CD4-positive, alpha-beta T cell (primary cell): ENCODE measurements at regions not wholly inside any gene's neighbourhood (a gene's known extent, or its start where the extent isn't known, plus 50 kb on each side); places are given as distances from the start of the nearest gene placed in this dataset.

ENCODE experiments used
- ATAC-seq: fragments of 200-7000 bp; cut with Tn5 transposase; one replicate; pipeline ENCODE4 v1.10.0; 2022; ENCODE audit warnings: mild to moderate bottlenecking; ENCODE audit not compliant: poor library complexity
- CTCF ChIA-PET: fragments of 350-600 bp; sonication (Branson Sonifier 250); formaldehyde crosslinking; loops from one replicate; lab custom pipeline; 2021; ENCODE audit warnings: antibody characterized with exemption, inconsistent platforms; lab: Charles Lee
- POLR2A ChIA-PET: fragments of 350-600 bp; sonication (Branson Sonifier 250); formaldehyde crosslinking; loops from one replicate; lab custom pipeline; 2021; ENCODE audit warnings: antibody characterized with exemption, inconsistent platforms; lab: Charles Lee
- DNase-seq, 14 experiments: peaks; one replicate each; pipeline ENCODE4 v3.0.0-alpha.2; 2013 to 2020; ENCODE audit warnings: mixed read lengths in 2 of 14
- H3K27ac ChIP-seq, 2 donors: one replicate each; pipeline versions ENCODE4 v1.5.1 to v1.7.0; 2013; ENCODE audit warnings: low read length in 2 of 2, low read depth in 1 of 2, mild to moderate bottlenecking in 1 of 2
- H3K27me3 ChIP-seq, 2 experiments: 1 replicate in 1 of 2; 2 replicates in 1 of 2; pipeline versions ENCODE4 v1.6.1 to v1.7.0; 2013; ENCODE audit warnings: low read length in 2 of 2, control low read depth in 1 of 2, mild to moderate bottlenecking in 1 of 2, moderate library complexity in 1 of 2; ENCODE audit not compliant: insufficient read depth in 2 of 2, control insufficient read depth in 1 of 2
- H3K36me3 ChIP-seq: one replicate; pipeline ENCODE4 v1.6.1; 2013; ENCODE audit warnings: low read length, control low read depth; ENCODE audit not compliant: insufficient read depth
- H3K4me1 ChIP-seq: one replicate; pipeline ENCODE4 v1.6.1; 2013; ENCODE audit warnings: low read length, control low read depth; ENCODE audit not compliant: insufficient read depth
- H3K4me3 ChIP-seq: one replicate; pipeline ENCODE4 v1.5.1; 2013; ENCODE audit warnings: mild to moderate bottlenecking, low read length, moderate library complexity
- H3K9me3 ChIP-seq, 2 experiments: 1 replicate in 1 of 2; 2 replicates in 1 of 2; pipeline versions ENCODE4 v1.6.1 to v1.7.0; 2013; ENCODE audit warnings: low read length in 2 of 2, mild to moderate bottlenecking in 2 of 2, control low read depth in 1 of 2, moderate library complexity in 1 of 2; ENCODE audit not compliant: control insufficient read depth in 1 of 2, insufficient read depth in 1 of 2
- H3K27ac Mint-ChIP-seq: one replicate; pipeline ENCODE4 v1.8.0; 2020; ENCODE audit warnings: mixed read lengths
- H3K27me3 Mint-ChIP-seq: one replicate; pipeline ENCODE4 v1.8.0; 2021; ENCODE audit warnings: mixed read lengths
- H3K36me3 Mint-ChIP-seq: one replicate; pipeline ENCODE4 v1.8.0; 2021; ENCODE audit warnings: low read depth, mixed read lengths
- H3K4me1 Mint-ChIP-seq: one replicate; pipeline ENCODE4 v1.8.0; 2021; ENCODE audit warnings: low read depth, mixed read lengths
- H3K4me3 Mint-ChIP-seq: one replicate; pipeline ENCODE4 v1.8.0; 2020; ENCODE audit warnings: mild to moderate bottlenecking, mixed read lengths
- H3K9me3 Mint-ChIP-seq: one replicate; pipeline ENCODE4 v1.8.0; 2020; ENCODE audit warnings: mixed read lengths
- intact Hi-C, 2 experiments: fragments of 100-400 bp; cut with DNase I in 1 of 2; cut with micrococcal nuclease in 1 of 2; formaldehyde crosslinking; loops; one replicate each; pipeline versions ENCODE4 v1.15.1 to v1.9.0; 2023 to 2025; cut with DNase I, micrococcal nuclease
- TF ChIP-seq, protein P1 (sequence below): fragments of 200-600 bp; IDR thresholded peaks from one replicate; pipeline ENCODE4 v1.8.0; 2022; ENCODE audit warnings: antibody characterized with exemption, mild to moderate bottlenecking

DNA sequence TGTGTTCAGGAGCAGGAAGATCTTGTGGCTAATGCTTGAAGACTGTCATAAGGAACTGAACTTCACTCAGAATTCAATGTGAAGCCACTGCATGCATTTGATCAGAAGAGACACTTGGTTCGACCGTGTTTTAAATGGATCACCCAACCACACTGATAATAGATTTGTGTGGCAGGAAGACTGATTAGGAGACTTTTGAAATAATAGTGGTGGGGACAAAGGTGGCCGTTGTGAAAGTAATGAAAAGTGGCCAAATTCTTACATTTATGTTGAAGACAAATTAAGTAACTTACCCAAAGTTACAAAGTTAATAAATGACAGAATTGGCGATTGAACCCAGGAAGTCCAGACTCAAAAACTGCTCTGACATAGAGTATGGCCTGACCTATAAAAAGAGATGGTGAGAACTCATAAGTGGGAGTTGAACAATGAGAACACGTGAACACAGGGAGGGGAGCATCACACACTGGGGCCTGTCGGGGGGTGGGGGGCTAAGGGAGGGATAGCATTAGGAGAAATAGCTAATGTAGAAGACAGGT is 286.9 kb upstream of the DNAJC19 start:
- ATAC-seq (no peak), DNase-seq (no peak)
- Histone ChIP-seq H3K27me3 (no peaks in the 10 kb centered on the region), H3K36me3 (no peaks in the 10 kb centered on the region), H3K4me1 (no peaks in the 10 kb centered on the region), H3K9me3 (no peaks in the 10 kb centered on the region), H3K4me3 (no peak overlapping the region), H3K27ac (no peak overlapping the region)
- TF ChIP-seq, protein P1, sequence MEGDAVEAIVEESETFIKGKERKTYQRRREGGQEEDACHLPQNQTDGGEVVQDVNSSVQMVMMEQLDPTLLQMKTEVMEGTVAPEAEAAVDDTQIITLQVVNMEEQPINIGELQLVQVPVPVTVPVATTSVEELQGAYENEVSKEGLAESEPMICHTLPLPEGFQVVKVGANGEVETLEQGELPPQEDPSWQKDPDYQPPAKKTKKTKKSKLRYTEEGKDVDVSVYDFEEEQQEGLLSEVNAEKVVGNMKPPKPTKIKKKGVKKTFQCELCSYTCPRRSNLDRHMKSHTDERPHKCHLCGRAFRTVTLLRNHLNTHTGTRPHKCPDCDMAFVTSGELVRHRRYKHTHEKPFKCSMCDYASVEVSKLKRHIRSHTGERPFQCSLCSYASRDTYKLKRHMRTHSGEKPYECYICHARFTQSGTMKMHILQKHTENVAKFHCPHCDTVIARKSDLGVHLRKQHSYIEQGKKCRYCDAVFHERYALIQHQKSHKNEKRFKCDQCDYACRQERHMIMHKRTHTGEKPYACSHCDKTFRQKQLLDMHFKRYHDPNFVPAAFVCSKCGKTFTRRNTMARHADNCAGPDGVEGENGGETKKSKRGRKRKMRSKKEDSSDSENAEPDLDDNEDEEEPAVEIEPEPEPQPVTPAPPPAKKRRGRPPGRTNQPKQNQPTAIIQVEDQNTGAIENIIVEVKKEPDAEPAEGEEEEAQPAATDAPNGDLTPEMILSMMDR: no peak
- Mint-ChIP-seq H3K9me3 (no peaks in the 10 kb centered on the region), H3K27ac (no peak overlapping the region), H3K36me3 (no peaks in the 10 kb centered on the region), H3K4me1 (no peaks in the 10 kb centered on the region), H3K4me3 (no peak overlapping the region), H3K27me3 (peaks cover 14% of the 10 kb centered on the region)
- CTCF ChIA-PET: no interaction called here
- intact Hi-C loops: loop anchor here (5.0 to 10.0 kb wide), 2 partner anchors 1349 to 1352 kb away; no protein-coding TSS in a partner anchor
- POLR2A ChIA-PET: no interaction called here

DNA sequence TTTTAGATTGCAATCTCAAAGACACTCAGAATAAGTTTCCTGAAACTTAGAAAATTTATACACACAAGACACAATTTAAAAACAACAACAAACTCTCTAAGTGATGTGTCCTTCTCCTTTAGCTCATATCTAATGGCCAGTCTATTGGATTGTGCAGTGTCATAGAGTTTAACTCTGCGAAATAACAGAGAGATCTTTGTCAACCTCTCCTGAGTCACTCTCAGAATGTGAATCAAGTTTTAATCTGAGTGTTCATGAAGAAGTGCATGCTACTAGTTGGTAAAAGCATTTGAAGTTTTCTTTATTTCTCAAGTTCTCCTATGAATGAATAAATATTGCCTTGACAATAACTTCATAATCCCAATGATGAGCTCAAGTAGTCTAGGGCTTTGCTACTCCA is 284.5 kb upstream of the DNAJC19 start:
- Mint-ChIP-seq H3K4me1 (no peaks in the 10 kb centered on the region), H3K9me3 (no peaks in the 10 kb centered on the region)
- intact Hi-C loops: loop anchor here in 1 of 2 experiments (10.0 kb wide), 1 partner anchor 1349 kb away; no protein-coding TSS in a partner anchor

DNA sequence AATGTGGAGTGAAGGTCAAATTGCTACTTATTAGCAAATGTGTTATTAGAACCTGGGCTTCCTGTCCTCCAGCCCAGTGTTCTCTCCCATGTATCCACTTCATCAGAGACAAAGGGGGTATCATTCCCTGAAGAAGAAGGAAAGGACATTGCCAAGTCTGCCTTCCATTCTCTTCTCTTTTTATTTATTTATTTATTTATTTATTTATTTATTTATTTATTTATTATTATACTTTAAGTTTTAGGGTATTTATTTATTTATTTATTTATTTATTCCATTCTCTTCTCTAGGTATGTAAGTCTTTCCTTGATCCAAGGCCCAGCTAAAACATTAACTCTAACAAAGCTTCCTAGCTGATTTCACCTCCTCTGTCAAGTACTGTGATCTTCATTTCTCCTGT is 277.8 kb upstream of the DNAJC19 start:
- Histone ChIP-seq H3K4me1 (no peaks in the 10 kb centered on the region), H3K27me3 (no peaks in the 10 kb centered on the region), H3K27ac (no peak overlapping the region), H3K36me3 (no peaks in the 10 kb centered on the region), H3K4me3 (no peak overlapping the region), H3K9me3 (no peaks in the 10 kb centered on the region)
- no peak for DNase-seq
- POLR2A ChIA-PET: no interaction called here
- Mint-ChIP-seq H3K36me3 (no peaks in the 10 kb centered on the region), H3K27me3 (peaks cover 4% of the 10 kb centered on the region), H3K9me3 (no peaks in the 10 kb centered on the region), H3K4me1 (peaks cover 5% of the 10 kb centered on the region), H3K4me3 (no peak overlapping the region), H3K27ac (no peak overlapping the region)
- CTCF ChIA-PET: no interaction called here
- TF ChIP-seq, protein P1: no peak
- ATAC-seq: no peak
- intact Hi-C loops: no loop called here

More for the DNA sequence above, 284.5 kb upstream of the DNAJC19 start:
- POLR2A ChIA-PET: no interaction called here
- Mint-ChIP-seq H3K27me3 (peaks cover 18% of the 10 kb centered on the region), H3K36me3 (no peaks in the 10 kb centered on the region), H3K27ac (no peak overlapping the region), H3K4me3 (no peak overlapping the region)
- ATAC-seq (no peak), DNase-seq (no peak)
- no peaks in the 10 kb centered on the region for H3K4me1 ChIP-seq
- CTCF ChIA-PET: no interaction called here
- no peaks in the 10 kb centered on the region for H3K27me3 ChIP-seq
- TF ChIP-seq, protein P1: no peak
- no peaks in the 10 kb centered on the region for H3K9me3 ChIP-seq
- H3K36me3 ChIP-seq: no peaks in the 10 kb centered on the region
- H3K4me3 ChIP-seq: no peak overlapping the region
- H3K27ac ChIP-seq: no peak overlapping the region
